Neuronal stem cell (in vitro differentiated cells): ENCODE measurements at regions not wholly inside any gene's neighbourhood (a gene's known extent, or its start where the extent isn't known, plus 50 kb on each side); places are given as distances from the start of the nearest gene placed in this dataset.

Source experiments
- DNase-seq: peaks from one replicate; pipeline ENCODE4 v3.0.0-alpha.2; 2013; ENCODE audit warnings: low spot score
- H2AFZ ChIP-seq: one replicate; pipeline ENCODE4 v1.6.1; 2013; ENCODE audit warnings: mild to moderate bottlenecking, low read length, inconsistent platforms
- H2AK5ac ChIP-seq: 2 replicates; pipeline ENCODE4 v1.6.1; 2013; ENCODE audit warnings: low read depth, mild to moderate bottlenecking, inconsistent platforms, low read length, moderate library complexity, mixed read lengths
- H2BK120ac ChIP-seq: 2 replicates; pipeline ENCODE4 v1.6.1; 2013; ENCODE audit warnings: low read depth, mild to moderate bottlenecking, inconsistent platforms, low read length, moderate library complexity, mixed read lengths
- H2BK12ac ChIP-seq: one replicate; pipeline ENCODE4 v1.6.1; 2013; ENCODE audit warnings: low read length, inconsistent platforms
- H2BK15ac ChIP-seq: 2 replicates; pipeline ENCODE4 v1.6.1; 2013; ENCODE audit warnings: mild to moderate bottlenecking, low read length, inconsistent platforms, mixed read lengths
- H2BK5ac ChIP-seq: one replicate; pipeline ENCODE4 v1.6.1; 2013; ENCODE audit warnings: inconsistent platforms, mild to moderate bottlenecking, low read length, moderate library complexity
- H3K14ac ChIP-seq: one replicate; pipeline ENCODE4 v1.6.1; 2013; ENCODE audit warnings: low read length, inconsistent platforms
- H3K18ac ChIP-seq: 2 replicates; pipeline ENCODE4 v1.6.1; 2013; ENCODE audit warnings: low read length, inconsistent platforms
- H3K23ac ChIP-seq: 2 replicates; pipeline ENCODE4 v1.6.1; 2013; ENCODE audit warnings: low read depth, mild to moderate bottlenecking, mixed read lengths, low read length, inconsistent platforms; ENCODE audit not compliant: poor library complexity
- H3K27ac ChIP-seq: replicated peaks from 3 replicates; pipeline ENCODE4 v1.5.1; 2013; ENCODE audit warnings: low read length, inconsistent platforms
- H3K27me3 ChIP-seq, 3 experiments: 2 replicates each; pipeline ENCODE4 v1.6.1; 2013; ENCODE audit warnings: low read length in 3 of 3, mild to moderate bottlenecking in 2 of 3, inconsistent platforms in 1 of 3, low read depth in 1 of 3, mixed read lengths in 1 of 3, moderate library complexity in 1 of 3; ENCODE audit not compliant: control insufficient read depth in 3 of 3, insufficient read depth in 3 of 3
- H3K36me3 ChIP-seq, 2 donors: replicated peaks in 1 of 2; 2 replicates each; pipeline ENCODE4 v1.6.1; 2013; ENCODE audit warnings: low read length in 2 of 2; ENCODE audit not compliant: control insufficient read depth in 2 of 2, insufficient read depth in 2 of 2
- H3K4ac ChIP-seq: 2 replicates; pipeline ENCODE4 v1.6.1; 2013; ENCODE audit warnings: inconsistent platforms, mild to moderate bottlenecking, low read length, moderate library complexity
- H3K4me1 ChIP-seq, 2 donors: 1 replicate in 1 of 2; 2 replicates in 1 of 2; pipeline ENCODE4 v1.6.1; 2013; ENCODE audit warnings: low read length in 2 of 2, low read depth in 1 of 2; ENCODE audit not compliant: control insufficient read depth in 2 of 2, insufficient read depth in 1 of 2
- H3K4me2 ChIP-seq: one replicate; pipeline ENCODE4 v1.6.1; 2013; ENCODE audit warnings: mild to moderate bottlenecking, low read length, inconsistent platforms; ENCODE audit not compliant: insufficient read depth, poor library complexity, severe bottlenecking
- H3K4me3 ChIP-seq, 2 donors: 2 replicates each; pipeline ENCODE4 v1.5.1; 2013; ENCODE audit warnings: low read length in 2 of 2, mild to moderate bottlenecking in 2 of 2, inconsistent platforms in 1 of 2, moderate library complexity in 1 of 2
- H3K79me1 ChIP-seq: one replicate; pipeline ENCODE4 v1.6.1; 2013; ENCODE audit warnings: low read depth, mild to moderate bottlenecking, inconsistent platforms, low read length, moderate library complexity
- H3K9ac ChIP-seq: one replicate; pipeline ENCODE4 v1.6.1; 2013; ENCODE audit warnings: mild to moderate bottlenecking, low read depth, low read length, inconsistent platforms; ENCODE audit not compliant: poor library complexity
- H3K9me3 ChIP-seq, 2 donors: replicated peaks in 1 of 2; 2 replicates each; pipeline versions ENCODE3 to v1.6.1; 2013; ENCODE audit warnings: low read length in 2 of 2, mild to moderate bottlenecking in 2 of 2, inconsistent platforms in 1 of 2, low read depth in 1 of 2, mixed read lengths in 1 of 2, moderate library complexity in 1 of 2; ENCODE audit not compliant: control insufficient read depth in 2 of 2, insufficient read depth in 1 of 2
- H4K8ac ChIP-seq: one replicate; pipeline ENCODE4 v1.6.1; 2013; ENCODE audit warnings: low read depth, mild to moderate bottlenecking, inconsistent platforms, low read length, moderate library complexity
- H4K91ac ChIP-seq: one replicate; pipeline ENCODE4 v1.6.1; 2013; ENCODE audit warnings: low read length, low read depth, mild to moderate bottlenecking, inconsistent platforms; ENCODE audit not compliant: poor library complexity
- WGBS, 2 donors: extraction: QIAGEN DNeasy Blood & Tissue Kit; methylation state at CpG; one replicate each; pipeline ENCODE4 v1.1.7; 2013; ENCODE audit warnings: missing lambda C conversion rate in 2 of 2, mixed read lengths in 1 of 2; ENCODE audit not compliant: insufficient read length in 2 of 2, insufficient replicate concordance in 1 of 2; ENCODE audit errors: extremely low coverage in 2 of 2; 5-methylcytosine and 5-hydroxymethylcytosine counted together

GRCh38 chr4:174071595-174071994 lies 211.9 kb downstream of the FBXO8 start:
- Histone ChIP-seq H4K8ac (no peak overlapping the region), H2BK15ac (no peak overlapping the region), H2BK5ac (no peak overlapping the region), H2AFZ (no peak overlapping the region), H3K4me1 (no peaks in the 10 kb centered on the region), H3K27ac (no peak overlapping the region), H2AK5ac (no peak overlapping the region), H4K91ac (no peak overlapping the region), H3K27me3 (no peaks in the 10 kb centered on the region), H3K79me1 (no peaks in the 10 kb centered on the region), H3K4me2 (no peak overlapping the region), H3K9ac (no peak overlapping the region), H3K18ac (no peak overlapping the region), H3K23ac (no peak overlapping the region), H3K4me3 (no peak overlapping the region), H3K36me3 (no peaks in the 10 kb centered on the region), H3K4ac (no peak overlapping the region), H2BK120ac (no peak overlapping the region), H3K9me3 (no peaks in the 10 kb centered on the region), H3K14ac (no peak overlapping the region), H2BK12ac (no peak overlapping the region)
- DNase-seq: no peak

GRCh38 chr4:174069848-174070330 lies 213.6 kb downstream of the FBXO8 start:
- WGBS, 2 donors: no CpG with 5 or more reads among the region's 2 CpGs
- H3K27ac ChIP-seq: no peak overlapping the region
- H2BK5ac ChIP-seq: no peak overlapping the region
- H4K8ac ChIP-seq: no peak overlapping the region
- H2BK120ac ChIP-seq: no peak overlapping the region
- H3K4me2 ChIP-seq: no peak overlapping the region
- no peak overlapping the region for H2AFZ ChIP-seq
- no peak overlapping the region for H2AK5ac ChIP-seq
- no peaks in the 10 kb centered on the region for H3K27me3 ChIP-seq
- H3K14ac ChIP-seq: no peak overlapping the region
- H2BK12ac ChIP-seq: no peak overlapping the region
- H4K91ac ChIP-seq: no peak overlapping the region
- no peak overlapping the region for H3K9ac ChIP-seq
- no peak for DNase-seq
- H3K4me3 ChIP-seq: no peak overlapping the region
- H3K23ac ChIP-seq: no peak overlapping the region
- H3K4me1 ChIP-seq: no peaks in the 10 kb centered on the region
- no peak overlapping the region for H3K18ac ChIP-seq
- no peaks in the 10 kb centered on the region for H3K9me3 ChIP-seq
- no peak overlapping the region for H2BK15ac ChIP-seq
- no peaks in the 10 kb centered on the region for H3K36me3 ChIP-seq
- no peak overlapping the region for H3K4ac ChIP-seq
- H3K79me1 ChIP-seq: no peaks in the 10 kb centered on the region

GRCh38 chr4:174066611-174067205 lies 216.8 kb downstream of the FBXO8 start:
- no peak overlapping the region for H4K8ac ChIP-seq
- no peak overlapping the region for H3K23ac ChIP-seq
- no peak overlapping the region for H2BK15ac ChIP-seq
- H3K18ac ChIP-seq: no peak overlapping the region
- H3K79me1 ChIP-seq: no peaks in the 10 kb centered on the region
- H3K27ac ChIP-seq: no peak overlapping the region
- no peak overlapping the region for H2BK120ac ChIP-seq
- no peak overlapping the region for H3K9ac ChIP-seq
- H3K4ac ChIP-seq: no peak overlapping the region
- no peak overlapping the region for H2BK12ac ChIP-seq
- no CpG with 5 or more reads among the region's 3 CpGs for WGBS, 2 donors
- no peak overlapping the region for H3K14ac ChIP-seq
- H3K36me3 ChIP-seq: no peaks in the 10 kb centered on the region
- H4K91ac ChIP-seq: no peak overlapping the region
- H2AK5ac ChIP-seq: no peak overlapping the region
- no peaks in the 10 kb centered on the region for H3K4me1 ChIP-seq
- no peaks in the 10 kb centered on the region for H3K9me3 ChIP-seq
- H3K4me2 ChIP-seq: no peak overlapping the region
- no peak overlapping the region for H2AFZ ChIP-seq
- no peak overlapping the region for H2BK5ac ChIP-seq
- no peaks in the 10 kb centered on the region for H3K27me3 ChIP-seq
- no peak for DNase-seq
- no peak overlapping the region for H3K4me3 ChIP-seq

GRCh38 chr4:174062831-174063230 lies 220.6 kb downstream of the FBXO8 start:
- no peaks in the 10 kb centered on the region for H3K9me3 ChIP-seq
- no peak for DNase-seq
- no peak overlapping the region for H3K4me2 ChIP-seq
- H2AFZ ChIP-seq: no peak overlapping the region
- no peak overlapping the region for H2BK12ac ChIP-seq
- no peak overlapping the region for H4K8ac ChIP-seq
- H3K27ac ChIP-seq: no peak overlapping the region
- H4K91ac ChIP-seq: no peak overlapping the region
- no peak overlapping the region for H2AK5ac ChIP-seq
- no peak overlapping the region for H2BK120ac ChIP-seq
- no peak overlapping the region for H3K23ac ChIP-seq
- no peak overlapping the region for H2BK5ac ChIP-seq
- H3K18ac ChIP-seq: no peak overlapping the region
- no peak overlapping the region for H3K14ac ChIP-seq
- no peak overlapping the region for H3K4me3 ChIP-seq
- no peaks in the 10 kb centered on the region for H3K4me1 ChIP-seq
- H3K27me3 ChIP-seq: no peaks in the 10 kb centered on the region
- no peak overlapping the region for H2BK15ac ChIP-seq
- no peak overlapping the region for H3K9ac ChIP-seq
- H3K79me1 ChIP-seq: no peaks in the 10 kb centered on the region
- H3K4ac ChIP-seq: no peak overlapping the region
- no peaks in the 10 kb centered on the region for H3K36me3 ChIP-seq
